T-cell (primary cell): ENCODE measurements at regions not wholly inside any gene's neighbourhood (a gene's known extent, or its start where the extent isn't known, plus 50 kb on each side); places are given as distances from the start of the nearest gene placed in this dataset.

ENCODE experiments used
- ATAC-seq, 4 experiments: fragments of 200-7000 bp in 3 of 4; fragments of 150-1000 bp in 1 of 4; cut with Tn5 transposase; replicated peaks in 1 of 4; 1 replicate in 3 of 4; 2 replicates in 1 of 4; pipeline ENCODE4 v1.10.0; 2021; ENCODE audit warnings: moderate library complexity in 3 of 4, mild to moderate bottlenecking in 2 of 4, moderate number of reproducible peaks in 1 of 4
- CTCF ChIA-PET, 2 donors: fragments of 300-600 bp; sonication (Branson Sonifier 250); formaldehyde crosslinking; loops; one replicate each; lab custom pipeline; 2022; ENCODE audit warnings: antibody characterized with exemption in 2 of 2; lab: Charles Lee
- POLR2A ChIA-PET, 2 donors: fragments of 300-600 bp; sonication (Branson Sonifier 250); formaldehyde crosslinking; loops; one replicate each; lab custom pipeline; 2022; ENCODE audit warnings: antibody characterized with exemption in 2 of 2; lab: Charles Lee
- DNase-seq, 35 experiments: peaks; one replicate each; pipeline versions ENCODE4 v3.0.0 to v3.0.0-alpha.2; 2013 to 2023
- H3K27ac ChIP-seq: one replicate; pipeline ENCODE4 v1.5.1; 2013; ENCODE audit warnings: low read length
- H3K27me3 ChIP-seq, 2 experiments: replicated peaks in 1 of 2; 1 replicate in 1 of 2; 2 replicates in 1 of 2; pipeline versions ENCODE4 v1.6.1 to v1.7.0; 2013; ENCODE audit warnings: low read length in 1 of 2, mixed read lengths in 1 of 2; ENCODE audit not compliant: control insufficient read depth in 2 of 2, insufficient read depth in 2 of 2; ENCODE audit errors: extremely low read depth in 1 of 2
- H3K36me3 ChIP-seq, 2 donors: 1 replicate in 1 of 2; 2 replicates in 1 of 2; pipeline versions ENCODE4 v1.6.1 to v1.7.0; 2013; ENCODE audit warnings: low read length in 1 of 2; ENCODE audit not compliant: control insufficient read depth in 2 of 2, insufficient read depth in 1 of 2; ENCODE audit errors: extremely low read depth in 1 of 2
- H3K4me1 ChIP-seq, 2 experiments: 1 replicate in 1 of 2; 2 replicates in 1 of 2; pipeline versions ENCODE4 v1.6.1 to v1.7.0; 2013; ENCODE audit warnings: low read length in 2 of 2, mixed read lengths in 1 of 2; ENCODE audit not compliant: insufficient read depth in 2 of 2, control insufficient read depth in 1 of 2; ENCODE audit errors: extremely low read depth in 1 of 2
- H3K4me3 ChIP-seq, 2 donors: 1 replicate in 1 of 2; 2 replicates in 1 of 2; pipeline versions ENCODE4 v1.5.1 to v1.7.0; 2013; ENCODE audit warnings: mild to moderate bottlenecking in 2 of 2, low read length in 1 of 2, moderate library complexity in 1 of 2; ENCODE audit not compliant: control insufficient read depth in 1 of 2; ENCODE audit errors: extremely low read depth in 1 of 2
- H3K9me3 ChIP-seq: 2 replicates; pipeline ENCODE4 v1.7.0; 2013
- H3K27ac Mint-ChIP-seq, 2 donors: one replicate each; pipeline ENCODE4 v1.8.0; 2020 to 2021; ENCODE audit warnings: mild to moderate bottlenecking in 2 of 2, mixed read lengths in 2 of 2
- H3K27me3 Mint-ChIP-seq, 2 donors: one replicate each; pipeline ENCODE4 v1.8.0; 2021 to 2022; ENCODE audit warnings: mixed read lengths in 2 of 2
- H3K36me3 Mint-ChIP-seq: one replicate; pipeline ENCODE4 v1.8.0; 2021; ENCODE audit warnings: mixed read lengths
- H3K4me1 Mint-ChIP-seq, 3 donors: one replicate each; pipeline ENCODE4 v1.8.0; 2020 to 2022; ENCODE audit warnings: mixed read lengths in 3 of 3, mild to moderate bottlenecking in 1 of 3
- H3K4me3 Mint-ChIP-seq, 3 donors: one replicate each; pipeline ENCODE4 v1.8.0; 2020 to 2022; ENCODE audit warnings: mild to moderate bottlenecking in 3 of 3, mixed read lengths in 3 of 3, moderate library complexity in 3 of 3
- H3K9me3 Mint-ChIP-seq, 3 donors: one replicate each; pipeline ENCODE4 v1.8.0; 2020 to 2022; ENCODE audit warnings: mixed read lengths in 3 of 3
- WGBS: methylation state at CpG from one replicate; pipeline ENCODE4 v1.1.5; 2013; ENCODE audit warnings: missing lambda C conversion rate; ENCODE audit not compliant: insufficient coverage; 5-methylcytosine and 5-hydroxymethylcytosine counted together

GRCh38 chr6:130298258-130298657 lies 67.6 kb upstream of the TMEM200A start:
- Mint-ChIP-seq H3K4me3 (no peak overlapping the region), H3K27me3 (peaks cover 2 to 4% of the 10 kb centered on the region in 2 donors), H3K27ac (no peak overlapping the region), H3K4me1 (no peaks in the 10 kb centered on the region), H3K9me3 (peaks cover 0 to 8% (median 3%) of the 10 kb centered on the region in 3 donors), H3K36me3 (no peaks in the 10 kb centered on the region)
- no peak overlapping the region for H3K4me3 ChIP-seq
- POLR2A ChIA-PET: no interaction called here
- H3K27ac ChIP-seq: no peak overlapping the region
- H3K4me1 ChIP-seq: no peaks in the 10 kb centered on the region
- WGBS: 89% methylated on average over 3 of the region's 6 CpGs
- H3K36me3 ChIP-seq: no peaks in the 10 kb centered on the region
- ATAC-seq (no peak), DNase-seq (no peak)
- peaks cover 0 to 7% of the 10 kb centered on the region in 2 experiments for H3K27me3 ChIP-seq
- no peaks in the 10 kb centered on the region for H3K9me3 ChIP-seq
- CTCF ChIA-PET: interaction anchor here in 1 of 2 donors (0.6 kb wide), 1 partner anchor 111 kb away, joined by 3 read pairs; no protein-coding TSS in a partner anchor

DNA sequence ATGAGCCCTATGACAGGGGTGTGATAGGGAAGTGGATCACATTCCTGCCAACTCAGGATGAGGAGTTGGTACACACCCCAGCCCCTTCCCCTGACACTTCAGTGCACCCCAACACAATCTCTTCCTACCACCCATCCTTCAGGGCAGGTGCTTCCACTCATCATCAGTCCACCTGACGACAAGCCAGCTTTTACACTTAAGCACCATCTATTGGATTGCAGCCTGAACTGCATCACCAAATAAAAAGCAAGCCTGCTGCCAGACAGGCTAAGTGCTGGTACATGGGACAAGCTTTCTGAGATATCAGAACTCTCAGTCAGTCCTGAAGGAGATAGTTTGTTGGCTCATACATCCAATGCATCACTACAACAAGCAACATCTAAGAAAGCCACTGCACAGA lies 69.0 kb upstream of the TMEM200A start:
- Mint-ChIP-seq H3K9me3 (peaks cover 0 to 8% (median 0%) of the 10 kb centered on the region in 3 donors), H3K4me1 (no peaks in the 10 kb centered on the region), H3K36me3 (no peaks in the 10 kb centered on the region), H3K27ac (no peak overlapping the region), H3K27me3 (peaks cover 2 to 4% of the 10 kb centered on the region in 2 donors), H3K4me3 (no peak overlapping the region)
- POLR2A ChIA-PET: no interaction called here
- WGBS: 100% methylated on average over 1 of the region's 1 CpG
- ATAC-seq (no peak), DNase-seq (no peak)
- Histone ChIP-seq H3K4me3 (no peak overlapping the region), H3K36me3 (no peaks in the 10 kb centered on the region), H3K27me3 (peaks cover 0 to 7% of the 10 kb centered on the region in 2 experiments), H3K9me3 (no peaks in the 10 kb centered on the region), H3K27ac (no peak overlapping the region), H3K4me1 (no peaks in the 10 kb centered on the region)
- CTCF ChIA-PET: no interaction called here

GRCh38 chr6:130293800-130294199 lies 71.0 kb upstream of the SAMD3 start:
- H3K4me3 ChIP-seq: no peak overlapping the region
- no peaks in the 10 kb centered on the region for H3K36me3 ChIP-seq
- H3K4me3 Mint-ChIP-seq: no peak overlapping the region
- WGBS: no CpG with 5 or more reads among the region's 3 CpGs
- H3K36me3 Mint-ChIP-seq: no peaks in the 10 kb centered on the region
- peaks cover 0 to 8% (median 0%) of the 10 kb centered on the region in 3 donors for H3K9me3 Mint-ChIP-seq
- no peaks in the 10 kb centered on the region for H3K4me1 ChIP-seq
- H3K27me3 Mint-ChIP-seq: no peaks in the 10 kb centered on the region
- CTCF ChIA-PET: interaction anchor here (0.6 to 1.3 kb wide), 8 partner anchors 70 to 580 kb away, joined by 3 to 6 read pairs (median 4); no protein-coding TSS in a partner anchor
- no peak overlapping the region for H3K27ac ChIP-seq
- no peaks in the 10 kb centered on the region for H3K4me1 Mint-ChIP-seq
- POLR2A ChIA-PET: no interaction called here
- H3K27me3 ChIP-seq: peaks cover 0 to 7% of the 10 kb centered on the region in 2 experiments
- no peaks in the 10 kb centered on the region for H3K9me3 ChIP-seq
- DNase-seq (peak in 22 of 35 experiments; percentile 5 to 64 (median 17)), ATAC-seq (peak in 3 of 4 experiments; percentile 78 to 80 (median 79))
- H3K27ac Mint-ChIP-seq: no peak overlapping the region

GRCh38 chr6:130288065-130288464 lies 65.3 kb upstream of the SAMD3 start:
- H3K4me1 ChIP-seq: no peaks in the 10 kb centered on the region
- H3K9me3 ChIP-seq: no peaks in the 10 kb centered on the region
- no peak for DNase-seq
- WGBS: no CpG with 5 or more reads among the region's 2 CpGs
- Mint-ChIP-seq H3K27ac (no peak overlapping the region), H3K27me3 (no peaks in the 10 kb centered on the region), H3K4me3 (no peak overlapping the region), H3K9me3 (no peaks in the 10 kb centered on the region), H3K36me3 (no peaks in the 10 kb centered on the region), H3K4me1 (no peaks in the 10 kb centered on the region)
- POLR2A ChIA-PET: interaction anchor here (0.6 to 0.7 kb wide), 2 partner anchors 103 to 573 kb away, joined by 3 to 7 read pairs; no protein-coding TSS in a partner anchor
- CTCF ChIA-PET: no interaction called here
- no peaks in the 10 kb centered on the region for H3K27me3 ChIP-seq
- no peak overlapping the region for H3K4me3 ChIP-seq
- H3K36me3 ChIP-seq: no peaks in the 10 kb centered on the region
- H3K27ac ChIP-seq: no peak overlapping the region
- ATAC-seq: no peak

DNA sequence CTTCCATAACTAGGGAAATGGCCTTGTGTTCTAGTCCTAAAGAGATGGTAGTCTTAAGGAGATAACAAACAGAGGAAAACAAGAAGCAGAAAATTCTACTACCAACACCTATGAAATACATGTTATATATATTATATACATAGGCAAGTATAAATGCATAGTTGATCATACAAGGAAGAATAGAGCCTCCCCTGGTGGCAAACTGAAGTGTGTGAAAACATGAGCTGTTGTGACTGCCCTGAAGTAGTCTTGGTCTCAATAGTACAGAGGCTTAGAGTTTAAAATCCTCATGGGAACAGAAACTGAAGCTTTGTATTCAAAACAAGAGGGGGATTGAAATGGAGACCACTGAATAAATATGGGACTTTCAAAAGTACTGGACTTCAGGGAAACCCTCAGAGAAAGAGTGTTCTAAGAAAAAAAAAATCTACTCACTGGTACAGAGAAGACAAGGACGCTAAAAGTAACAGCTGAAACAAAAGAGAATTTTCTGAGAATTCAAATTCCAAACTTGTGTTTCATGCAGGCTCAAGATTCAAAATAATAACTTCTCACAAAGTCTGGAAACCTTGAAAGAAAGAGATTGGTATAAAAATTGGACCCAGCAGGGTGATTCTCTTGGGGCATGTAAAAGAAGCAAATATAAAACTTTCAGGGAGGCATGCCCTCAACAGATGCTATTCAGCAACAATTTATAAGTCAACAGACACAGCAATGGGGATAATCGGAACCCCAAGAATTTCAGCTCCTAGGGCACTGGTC lies 59.7 kb upstream of the SAMD3 start:
- Histone ChIP-seq H3K9me3 (no peaks in the 10 kb centered on the region), H3K4me1 (no peaks in the 10 kb centered on the region), H3K27ac (no peak overlapping the region), H3K4me3 (no peak overlapping the region), H3K27me3 (no peaks in the 10 kb centered on the region), H3K36me3 (no peaks in the 10 kb centered on the region)
- ATAC-seq (peak; percentile 57 to 85 (median 76)), DNase-seq (peak in 25 of 35 experiments; percentile 4 to 57 (median 21))
- H3K27me3 Mint-ChIP-seq: no peaks in the 10 kb centered on the region
- ChIA-PET POLR2A (interaction anchor here (0.6 kb wide), 2 partner anchors 104 to 265 kb away, joined by 3 to 4 read pairs; no protein-coding TSS in a partner anchor), CTCF (interaction anchor here (0.5 to 1.7 kb wide), 49 partner anchors 9 to 817 kb away, joined by 3 to 15 read pairs (median 4); partner anchors contain the start of gene SAMD3 (in 1 of the 2))
- WGBS: no CpG with 5 or more reads among the region's 2 CpGs
- H3K4me1 Mint-ChIP-seq: peaks cover 8 to 16% (median 15%) of the 10 kb centered on the region in 3 donors
- peaks cover 4% of the 10 kb centered on the region for H3K36me3 Mint-ChIP-seq
- H3K9me3 Mint-ChIP-seq: peaks cover 0 to 8% (median 0%) of the 10 kb centered on the region in 3 donors
- no peak overlapping the region for H3K4me3 Mint-ChIP-seq
- no peak overlapping the region for H3K27ac Mint-ChIP-seq

DNA sequence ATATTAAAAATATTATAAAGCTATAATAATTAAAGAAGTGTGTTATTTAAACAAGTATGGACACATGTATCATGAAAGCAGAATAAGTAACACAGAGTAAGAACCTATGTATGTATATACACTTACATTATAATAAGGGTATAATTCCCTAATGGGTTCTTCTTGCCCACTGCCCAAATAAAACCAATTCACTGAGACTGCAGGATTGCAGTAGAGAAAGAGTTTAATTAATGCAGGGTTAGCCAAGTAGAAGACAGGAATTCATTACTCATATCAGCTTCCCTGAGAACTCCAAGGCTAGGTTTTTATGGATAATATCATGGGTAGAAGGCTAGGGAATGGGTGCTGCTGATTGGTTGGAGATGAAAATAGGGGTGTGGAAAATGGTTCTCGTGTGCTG lies 53.8 kb upstream of the SAMD3 start:
- Mint-ChIP-seq H3K27me3 (no peaks in the 10 kb centered on the region), H3K4me3 (no peak overlapping the region), H3K4me1 (peaks cover 0 to 6% (median 4%) of the 10 kb centered on the region in 3 donors), H3K27ac (no peak overlapping the region), H3K36me3 (peaks cover 19% of the 10 kb centered on the region), H3K9me3 (peaks cover 15 to 47% (median 20%) of the 10 kb centered on the region in 3 donors)
- Histone ChIP-seq H3K27ac (no peak overlapping the region), H3K4me1 (no peaks in the 10 kb centered on the region), H3K36me3 (no peaks in the 10 kb centered on the region), H3K27me3 (no peaks in the 10 kb centered on the region), H3K4me3 (no peak overlapping the region), H3K9me3 (peaks cover 18% of the 10 kb centered on the region)
- WGBS: 100% methylated on average over 1 of the region's 1 CpG
- no peak for DNase-seq
- ChIA-PET CTCF (no interaction called here), POLR2A (interaction anchor here in 1 of 2 donors (0.7 kb wide), 1 partner anchor 41 kb away, joined by 3 read pairs; no protein-coding TSS in a partner anchor)
- ATAC-seq: no peak
